ENCODE measurements at regions not wholly inside any gene's neighbourhood (a gene's known extent, or its start where the extent isn't known, plus 50 kb on each side); places are given as distances from the start of the nearest gene placed in this dataset.
"Not testable (repeated sequence)": the region's sequence is repeated elsewhere in the genome, so short reads cannot be mapped to it uniquely, and the experiment has no call there.

DNA sequence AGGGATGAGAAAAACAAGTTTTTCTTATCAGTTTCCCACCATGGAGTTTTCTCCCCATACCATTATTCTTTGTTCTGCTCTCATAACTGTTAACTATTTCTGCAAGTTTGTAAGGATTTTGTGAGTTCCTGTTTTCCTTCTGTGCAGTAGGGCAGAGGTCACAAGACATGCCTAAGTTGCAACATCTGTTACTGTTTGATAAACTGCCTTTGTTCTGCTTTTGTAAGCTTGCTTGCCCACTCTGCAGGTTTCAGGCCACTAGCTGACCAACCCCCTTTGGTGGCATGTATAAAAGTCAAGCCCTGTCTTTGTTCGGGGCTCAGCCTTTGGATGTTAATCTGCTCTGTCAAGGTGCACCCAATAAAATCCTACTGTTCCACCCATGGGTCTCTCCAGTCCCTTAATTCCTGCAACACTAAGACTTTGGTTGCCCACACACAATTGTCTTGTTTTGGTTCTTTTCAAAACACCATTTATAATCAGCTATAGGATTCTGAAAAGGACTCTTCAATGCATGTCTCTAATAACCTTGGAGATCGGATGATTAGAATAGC, 545.4 kb downstream of the CDH9 start:
- Histone ChIP-seq H3K9ac (no peak overlapping the region), H3K27me3 (ENCODE audit: insufficient read depth, low read depth) (no peaks in the 10 kb centered on the region), H3K27ac (no peak overlapping the region), H3K79me2 (ENCODE audit: insufficient read depth, low read depth) (no peaks in the 10 kb centered on the region), H3K36me3 (ENCODE audit: insufficient read depth) (no peaks in the 10 kb centered on the region), H4K20me1 (ENCODE audit: insufficient read depth) (no peaks in the 10 kb centered on the region), H3K4me3 (IDR thresholded peaks at IDR 0.05; ENCODE audit: insufficient read depth, low read depth, low read length) (no peak overlapping the region), H3K4me2 (no peak overlapping the region), H3K4me1 (ENCODE audit: low read depth, poor library complexity, severe bottlenecking) (no peaks in the 10 kb centered on the region), H2AFZ (ENCODE audit: low read depth) (no peak overlapping the region)
- no peak for TF ChIP-seq CTCF (conservative IDR thresholded peaks at IDR 0.05; ENCODE audit: low read depth, low read length)

DNA sequence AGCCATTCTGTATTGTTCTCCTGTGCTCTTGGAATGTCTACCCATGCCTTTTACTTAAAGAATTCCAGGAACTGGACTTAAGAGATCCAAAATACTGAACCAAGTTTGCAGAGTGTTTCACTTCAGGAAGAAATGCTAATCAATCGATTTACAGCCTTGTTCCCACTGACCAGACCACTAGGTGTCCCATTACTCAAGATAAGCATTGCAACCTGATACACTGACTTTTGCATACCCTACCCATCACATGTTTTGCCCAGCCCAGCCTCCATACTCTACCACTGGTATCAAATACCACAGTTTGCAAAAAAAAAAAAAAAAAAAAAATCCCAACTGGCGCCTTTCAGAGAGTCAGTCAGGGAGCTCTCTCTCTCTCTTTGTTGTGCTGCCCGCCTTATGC, 550.8 kb downstream of the CDH9 start:
- Histone ChIP-seq H3K27me3 (ENCODE audit: insufficient read depth, low read depth) (no peaks in the 10 kb centered on the region), H3K4me2 (no peak overlapping the region), H4K20me1 (ENCODE audit: insufficient read depth) (no peaks in the 10 kb centered on the region), H3K27ac (no peak overlapping the region), H3K4me1 (ENCODE audit: low read depth, poor library complexity, severe bottlenecking) (no peaks in the 10 kb centered on the region), H2AFZ (ENCODE audit: low read depth) (no peak overlapping the region), H3K79me2 (ENCODE audit: insufficient read depth, low read depth) (no peaks in the 10 kb centered on the region), H3K4me3 (IDR thresholded peaks at IDR 0.05; ENCODE audit: insufficient read depth, low read depth, low read length) (no peak overlapping the region), H3K9ac (no peak overlapping the region), H3K36me3 (ENCODE audit: insufficient read depth) (no peaks in the 10 kb centered on the region)
- no peak for TF ChIP-seq CTCF (conservative IDR thresholded peaks at IDR 0.05; ENCODE audit: low read depth, low read length)

DNA sequence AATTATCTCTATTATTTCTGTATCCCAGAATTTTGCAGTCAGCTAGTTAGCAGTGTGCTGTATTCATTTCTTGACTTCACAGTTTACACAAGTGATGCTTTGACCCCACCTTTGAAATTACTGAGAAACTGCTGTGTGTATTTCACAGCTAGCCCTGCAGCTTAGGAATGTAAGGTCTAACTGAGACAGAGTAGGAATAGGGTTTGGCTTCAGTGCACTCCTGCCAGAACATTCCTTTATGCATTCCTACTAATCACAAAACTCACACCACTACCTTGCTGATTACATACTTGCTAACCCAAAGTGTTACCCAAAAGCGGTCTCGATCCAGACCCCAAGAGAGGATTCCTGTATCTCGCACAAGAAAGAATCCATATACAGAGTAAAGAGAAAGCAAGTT, 551.8 kb downstream of the CDH9 start:
- Histone ChIP-seq H3K4me3 (IDR thresholded peaks at IDR 0.05; ENCODE audit: insufficient read depth, low read depth, low read length) (no peak overlapping the region), H4K20me1 (ENCODE audit: insufficient read depth) (no peaks in the 10 kb centered on the region), H2AFZ (ENCODE audit: low read depth) (no peak overlapping the region), H3K36me3 (ENCODE audit: insufficient read depth) (no peaks in the 10 kb centered on the region), H3K79me2 (ENCODE audit: insufficient read depth, low read depth) (no peaks in the 10 kb centered on the region), H3K4me2 (no peak overlapping the region), H3K27ac (no peak overlapping the region), H3K4me1 (ENCODE audit: low read depth, poor library complexity, severe bottlenecking) (no peaks in the 10 kb centered on the region), H3K9ac (no peak overlapping the region), H3K27me3 (ENCODE audit: insufficient read depth, low read depth) (no peaks in the 10 kb centered on the region)
- TF ChIP-seq CTCF (conservative IDR thresholded peaks at IDR 0.05; ENCODE audit: low read depth, low read length) = no peak

DNA sequence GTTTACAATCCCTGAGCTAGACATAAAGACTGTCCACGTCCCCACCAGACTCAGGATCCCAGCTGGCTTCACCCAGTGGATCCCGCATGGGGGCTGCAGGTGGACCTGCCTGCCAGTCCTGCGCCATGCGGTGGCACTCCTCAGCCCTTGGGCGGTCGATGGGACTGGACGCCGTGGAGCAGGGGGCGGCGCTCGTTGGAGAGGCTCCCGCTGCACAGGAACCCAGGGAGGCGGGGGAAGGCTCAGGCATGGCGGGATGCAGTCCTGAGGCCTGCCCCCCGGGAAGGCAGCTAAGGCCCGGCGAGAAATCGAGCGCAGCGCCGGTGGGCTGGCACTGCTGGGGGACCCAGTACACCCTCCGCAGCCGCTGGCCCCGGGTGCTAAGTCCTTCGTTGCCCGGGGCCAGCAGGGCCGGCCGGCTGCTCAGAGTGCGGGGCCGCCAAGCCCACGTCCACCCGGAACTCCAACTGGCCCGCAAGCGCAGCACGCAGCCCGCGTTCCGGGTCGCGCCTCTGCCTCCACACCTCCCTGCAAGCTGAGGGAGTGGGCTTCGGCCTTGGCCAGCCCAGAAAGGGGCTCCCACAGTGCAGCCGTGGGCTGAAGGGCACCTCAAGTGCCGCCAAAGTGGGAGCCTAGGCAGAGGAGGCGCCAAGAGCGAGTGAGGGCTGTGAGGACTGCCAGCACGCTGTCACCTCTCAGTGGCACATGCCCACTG, 553.1 kb downstream of the CDH9 start:
- not testable (repeated sequence) for H3K4me3 ChIP-seq (IDR thresholded peaks at IDR 0.05; ENCODE audit: insufficient read depth, low read depth, low read length); H3K27me3 ChIP-seq (ENCODE audit: insufficient read depth, low read depth); H3K79me2 ChIP-seq (ENCODE audit: insufficient read depth, low read depth); H4K20me1 ChIP-seq (ENCODE audit: insufficient read depth); H3K27ac ChIP-seq; H3K4me1 ChIP-seq (ENCODE audit: low read depth, poor library complexity, severe bottlenecking); H3K9ac ChIP-seq; H3K36me3 ChIP-seq (ENCODE audit: insufficient read depth); H3K4me2 ChIP-seq; H2AFZ ChIP-seq (ENCODE audit: low read depth)

GRCh38 chr5:26482810-26483375, 555.5 kb downstream of the CDH9 start:
- H4K20me1 ChIP-seq (ENCODE audit: insufficient read depth) = no peaks in the 10 kb centered on the region
- peak overlapping the region; percentile 21; the same call in 1 of the 2 replicates for H3K4me2 ChIP-seq
- H2AFZ ChIP-seq (ENCODE audit: low read depth) = peak overlapping the region; percentile 56
- peak; percentile 90 for TF ChIP-seq CTCF (conservative IDR thresholded peaks at IDR 0.05; ENCODE audit: low read depth, low read length)
- H3K4me3 ChIP-seq (IDR thresholded peaks at IDR 0.05; ENCODE audit: insufficient read depth, low read depth, low read length) = no peak overlapping the region
- H3K27me3 ChIP-seq (ENCODE audit: insufficient read depth, low read depth) = no peaks in the 10 kb centered on the region
- H3K27ac ChIP-seq = peak overlapping the region; percentile 30; the same call in 1 of the 2 replicates
- H3K9ac ChIP-seq = peak overlapping the region; percentile 10; the same call in 1 of the 2 replicates
- H3K36me3 ChIP-seq (ENCODE audit: insufficient read depth) = no peaks in the 10 kb centered on the region
- H3K4me1 ChIP-seq (ENCODE audit: low read depth, poor library complexity, severe bottlenecking) = no peaks in the 10 kb centered on the region
- H3K79me2 ChIP-seq (ENCODE audit: insufficient read depth, low read depth) = no peaks in the 10 kb centered on the region
